ENCODE measurements at regions not wholly inside any gene's neighbourhood (a gene's known extent, or its start where the extent isn't known, plus 50 kb on each side); places are given as distances from the start of the nearest gene placed in this dataset.
"Not testable (repeated sequence)": the region's sequence is repeated elsewhere in the genome, so short reads cannot be mapped to it uniquely, and the experiment has no call there.

- no peaks in the 10 kb centered on the region for H3K36me3 ChIP-seq (ENCODE audit: control insufficient read depth, insufficient read depth, low read length)
- no peak overlapping the region for H3K4me3 ChIP-seq (ENCODE audit: low read depth, low read length)
- no peak for TF ChIP-seq CTCF (IDR thresholded peaks at IDR 0.05; ENCODE audit: insufficient read depth, low read length, poor library complexity, severe bottlenecking)
- no peak for DNase-seq (ENCODE audit: low read depth)
- no peaks in the 10 kb centered on the region for H3K27me3 ChIP-seq (ENCODE audit: control insufficient read depth, insufficient read depth, low read length)
Observed at GRCh38 chr7:68866200-68866570, 732.1 kb upstream of the AUTS2 start.

GRCh38 chr7:68866721-68867120 is 731.6 kb upstream of the AUTS2 start:
- not testable (repeated sequence) for H3K36me3 ChIP-seq (ENCODE audit: control insufficient read depth, insufficient read depth, low read length); H3K4me3 ChIP-seq (ENCODE audit: low read depth, low read length); H3K27me3 ChIP-seq (ENCODE audit: control insufficient read depth, insufficient read depth, low read length); DNase-seq (ENCODE audit: low read depth)

GRCh38 chr7:68868978-68869377 is 729.3 kb upstream of the AUTS2 start:
- DNase-seq (ENCODE audit: low read depth), result no peak
- Histone ChIP-seq H3K4me3 (ENCODE audit: low read depth, low read length) (no peak overlapping the region), H3K36me3 (ENCODE audit: control insufficient read depth, insufficient read depth, low read length) (no peaks in the 10 kb centered on the region), H3K27me3 (ENCODE audit: control insufficient read depth, insufficient read depth, low read length) (no peaks in the 10 kb centered on the region)
- TF ChIP-seq CTCF (IDR thresholded peaks at IDR 0.05; ENCODE audit: insufficient read depth, low read length, poor library complexity, severe bottlenecking), result no peak

GRCh38 chr7:68873616-68874015 is 724.7 kb upstream of the AUTS2 start:
- DNase-seq (ENCODE audit: low read depth), result no peak
- no peaks in the 10 kb centered on the region for H3K27me3 ChIP-seq (ENCODE audit: control insufficient read depth, insufficient read depth, low read length)
- TF ChIP-seq CTCF (IDR thresholded peaks at IDR 0.05; ENCODE audit: insufficient read depth, low read length, poor library complexity, severe bottlenecking), result no peak
- H3K36me3 ChIP-seq (ENCODE audit: control insufficient read depth, insufficient read depth, low read length), result no peaks in the 10 kb centered on the region
- no peak overlapping the region for H3K4me3 ChIP-seq (ENCODE audit: low read depth, low read length)

- no peak for DNase-seq (ENCODE audit: low read depth)
- H3K4me3 ChIP-seq (ENCODE audit: low read depth, low read length), result no peak overlapping the region
- H3K36me3 ChIP-seq (ENCODE audit: control insufficient read depth, insufficient read depth, low read length), result no peaks in the 10 kb centered on the region
- no peak for TF ChIP-seq CTCF (IDR thresholded peaks at IDR 0.05; ENCODE audit: insufficient read depth, low read length, poor library complexity, severe bottlenecking)
- no peaks in the 10 kb centered on the region for H3K27me3 ChIP-seq (ENCODE audit: control insufficient read depth, insufficient read depth, low read length)
Observed at GRCh38 chr7:68875857-68876256, 722.4 kb upstream of the AUTS2 start.

GRCh38 chr7:68887116-68887515 is 711.2 kb upstream of the AUTS2 start:
- DNase-seq (ENCODE audit: low read depth); H3K36me3 ChIP-seq (ENCODE audit: control insufficient read depth, insufficient read depth, low read length); H3K4me3 ChIP-seq (ENCODE audit: low read depth, low read length); H3K27me3 ChIP-seq (ENCODE audit: control insufficient read depth, insufficient read depth, low read length): not testable (repeated sequence)

- no peak for TF ChIP-seq CTCF (IDR thresholded peaks at IDR 0.05; ENCODE audit: insufficient read depth, low read length, poor library complexity, severe bottlenecking)
- H3K36me3 ChIP-seq (ENCODE audit: control insufficient read depth, insufficient read depth, low read length), result no peaks in the 10 kb centered on the region
- H3K27me3 ChIP-seq (ENCODE audit: control insufficient read depth, insufficient read depth, low read length), result no peaks in the 10 kb centered on the region
- no peak overlapping the region for H3K4me3 ChIP-seq (ENCODE audit: low read depth, low read length)
- no peak for DNase-seq (ENCODE audit: low read depth)
Observed at GRCh38 chr7:68888971-68889385, 709.3 kb upstream of the AUTS2 start.
